Mesenchymal stem cell (in vitro differentiated cells and primary cell): ENCODE measurements at regions not wholly inside any gene's neighbourhood (a gene's known extent, or its start where the extent isn't known, plus 50 kb on each side); places are given as distances from the start of the nearest gene placed in this dataset.

Experiments
- DNase-seq: peaks from one replicate; pipeline ENCODE4 v3.0.0-alpha.2; 2013
- H2AFZ ChIP-seq: one replicate; pipeline ENCODE4 v1.6.1; 2013; ENCODE audit warnings: low read depth, mild to moderate bottlenecking, control low read depth, inconsistent platforms, low read length, moderate library complexity
- H2AK5ac ChIP-seq: 2 replicates; pipeline ENCODE4 v1.6.1; 2013; ENCODE audit warnings: low read length, moderate library complexity, mild to moderate bottlenecking, inconsistent platforms; ENCODE audit not compliant: severe bottlenecking
- H2BK120ac ChIP-seq: one replicate; pipeline ENCODE4 v1.6.1; 2013; ENCODE audit warnings: low read depth, mild to moderate bottlenecking, inconsistent platforms, low read length, moderate library complexity
- H2BK12ac ChIP-seq, 2 experiments: one replicate each; pipeline ENCODE4 v1.6.1; 2013; ENCODE audit warnings: inconsistent platforms in 2 of 2, low read length in 2 of 2, mild to moderate bottlenecking in 2 of 2, moderate library complexity in 2 of 2, control low read depth in 1 of 2
- H2BK15ac ChIP-seq: one replicate; pipeline ENCODE4 v1.6.1; 2013; ENCODE audit warnings: mild to moderate bottlenecking, low read depth, inconsistent platforms; ENCODE audit not compliant: poor library complexity, severe bottlenecking
- H2BK5ac ChIP-seq: 2 replicates; pipeline ENCODE4 v1.6.1; 2013; ENCODE audit warnings: low read depth, mild to moderate bottlenecking, low read length, control low read depth, inconsistent platforms; ENCODE audit not compliant: poor library complexity, severe bottlenecking
- H3K14ac ChIP-seq, 2 experiments: one replicate each; pipeline ENCODE4 v1.6.1; 2013; ENCODE audit warnings: inconsistent platforms in 2 of 2, low read length in 2 of 2, control low read depth in 1 of 2, mild to moderate bottlenecking in 1 of 2, moderate library complexity in 1 of 2
- H3K18ac ChIP-seq, 2 experiments: one replicate each; pipeline ENCODE4 v1.6.1; 2013; ENCODE audit warnings: inconsistent platforms in 2 of 2, low read length in 2 of 2, control low read depth in 1 of 2, low read depth in 1 of 2, mild to moderate bottlenecking in 1 of 2
- H3K23ac ChIP-seq, 2 experiments: one replicate each; pipeline ENCODE4 v1.6.1; 2013; ENCODE audit warnings: inconsistent platforms in 2 of 2, low read length in 2 of 2, mild to moderate bottlenecking in 2 of 2, moderate library complexity in 2 of 2, control low read depth in 1 of 2
- H3K27ac ChIP-seq: 2 replicates; pipeline ENCODE4 v1.5.1; 2013; ENCODE audit warnings: mild to moderate bottlenecking, moderate library complexity, low read length, control low read depth, inconsistent platforms; ENCODE audit not compliant: poor library complexity, severe bottlenecking
- H3K27me3 ChIP-seq, 2 experiments: 2 replicates each; pipeline versions ENCODE4 v1.6.1 to v1.7.0; 2013; ENCODE audit warnings: low read length in 2 of 2, mild to moderate bottlenecking in 2 of 2, moderate library complexity in 2 of 2, control low read depth in 1 of 2, inconsistent platforms in 1 of 2; ENCODE audit not compliant: control insufficient read depth in 1 of 2, insufficient read depth in 1 of 2
- H3K36me3 ChIP-seq, 2 experiments: 2 replicates each; pipeline versions ENCODE4 v1.6.1 to v1.7.0; 2013; ENCODE audit warnings: low read length in 2 of 2, control low read depth in 1 of 2, inconsistent platforms in 1 of 2, low read depth in 1 of 2, mild to moderate bottlenecking in 1 of 2; ENCODE audit not compliant: insufficient read depth in 2 of 2, control insufficient read depth in 1 of 2
- H3K4ac ChIP-seq, 2 experiments: one replicate each; pipeline ENCODE4 v1.6.1; 2013; ENCODE audit warnings: inconsistent platforms in 2 of 2, low read length in 2 of 2, mild to moderate bottlenecking in 2 of 2, moderate library complexity in 2 of 2, control low read depth in 1 of 2, low read depth in 1 of 2
- H3K4me1 ChIP-seq: 2 replicates; pipeline ENCODE4 v1.6.1; 2013; ENCODE audit warnings: low read depth, low read length, control low read depth; ENCODE audit not compliant: control insufficient read depth, insufficient read depth
- H3K4me2 ChIP-seq: 2 replicates; pipeline ENCODE4 v1.6.1; 2013; ENCODE audit warnings: low read length, mild to moderate bottlenecking, inconsistent platforms; ENCODE audit not compliant: poor library complexity, severe bottlenecking
- H3K4me3 ChIP-seq, 2 experiments: 2 replicates each; pipeline versions ENCODE4 v1.5.1 to v1.7.0; 2013; ENCODE audit warnings: low read length in 2 of 2, mild to moderate bottlenecking in 2 of 2, control low read depth in 1 of 2, low read depth in 1 of 2; ENCODE audit not compliant: insufficient read depth in 1 of 2
- H3K79me1 ChIP-seq: replicated peaks from 2 replicates; pipeline ENCODE4 v1.6.1; 2013; ENCODE audit warnings: mild to moderate bottlenecking, control low read depth, low read length, inconsistent platforms; ENCODE audit not compliant: poor library complexity, severe bottlenecking
- H3K9ac ChIP-seq: 2 replicates; pipeline ENCODE4 v1.7.0; 2013; ENCODE audit warnings: mild to moderate bottlenecking, low read length, moderate library complexity
- H3K9me3 ChIP-seq: 2 replicates; pipeline ENCODE4 v1.7.0; 2013; ENCODE audit warnings: mild to moderate bottlenecking, low read length; ENCODE audit not compliant: control insufficient read depth
- H4K8ac ChIP-seq: one replicate; pipeline ENCODE4 v1.6.1; 2013; ENCODE audit warnings: inconsistent platforms, mild to moderate bottlenecking, low read length, moderate library complexity
- H4K91ac ChIP-seq: one replicate; pipeline ENCODE4 v1.6.1; 2013; ENCODE audit warnings: mild to moderate bottlenecking, low read length, inconsistent platforms
- WGBS: methylation state at CpG from one replicate; pipeline ENCODE4 v1.1.7; 2013; ENCODE audit warnings: mixed read lengths; 5-methylcytosine and 5-hydroxymethylcytosine counted together

DNA sequence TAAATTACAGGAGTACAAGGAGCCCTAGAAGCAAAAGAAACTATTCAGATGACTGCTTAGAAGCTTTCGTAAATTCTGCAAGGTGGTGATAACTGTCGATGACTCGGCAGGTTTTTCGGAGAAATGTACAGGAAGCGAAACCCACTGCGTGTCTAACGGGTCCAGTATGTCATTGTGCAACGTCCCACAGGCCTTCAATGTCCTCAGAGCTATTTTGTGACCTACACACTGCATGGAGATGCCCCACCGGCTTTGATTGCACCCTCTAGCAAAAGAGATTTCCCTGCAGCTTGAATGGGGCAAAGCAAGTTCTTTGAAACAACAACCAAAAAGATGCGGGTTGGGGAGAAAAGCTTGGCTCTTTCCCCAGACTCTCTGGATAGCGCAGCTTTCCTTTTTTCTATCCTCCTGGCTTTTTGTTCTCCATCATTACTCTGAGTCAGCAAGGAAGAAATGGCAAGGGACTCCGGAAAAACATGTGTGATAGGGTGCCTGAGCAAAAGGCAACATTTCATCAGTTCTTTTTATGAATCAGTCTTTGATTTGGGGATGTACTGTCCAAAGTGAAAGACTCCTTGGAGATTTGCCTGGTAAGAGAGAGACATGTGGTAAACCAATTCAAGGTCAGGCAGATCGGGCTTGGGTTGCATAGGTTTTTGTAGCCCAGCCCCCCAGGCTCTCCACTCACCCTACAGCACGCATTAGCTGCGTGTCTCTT is 112.0 kb upstream of the TBL1X start:
- 52% methylated on average over 14 of the region's 15 CpGs for WGBS
- Histone ChIP-seq H4K91ac (no peak overlapping the region), H2BK120ac (no peak overlapping the region), H3K27me3 (no peaks in the 10 kb centered on the region), H2BK5ac (no peak overlapping the region), H2BK15ac (no peak overlapping the region), H3K23ac (no peak overlapping the region), H3K9ac (peak overlapping the region; percentile 56), H2BK12ac (no peak overlapping the region), H3K36me3 (no peaks in the 10 kb centered on the region), H3K4me2 (no peak overlapping the region), H3K4me3 (peak overlapping the region in 1 of 2 experiments; percentile 51), H3K9me3 (no peaks in the 10 kb centered on the region), H3K79me1 (no peaks in the 10 kb centered on the region), H4K8ac (no peak overlapping the region), H2AFZ (no peak overlapping the region), H3K4ac (no peak overlapping the region), H3K14ac (no peak overlapping the region), H3K27ac (no peak overlapping the region), H3K18ac (no peak overlapping the region), H2AK5ac (no peak overlapping the region), H3K4me1 (peaks cover 5% of the 10 kb centered on the region)
- peak; percentile 53 for DNase-seq

DNA sequence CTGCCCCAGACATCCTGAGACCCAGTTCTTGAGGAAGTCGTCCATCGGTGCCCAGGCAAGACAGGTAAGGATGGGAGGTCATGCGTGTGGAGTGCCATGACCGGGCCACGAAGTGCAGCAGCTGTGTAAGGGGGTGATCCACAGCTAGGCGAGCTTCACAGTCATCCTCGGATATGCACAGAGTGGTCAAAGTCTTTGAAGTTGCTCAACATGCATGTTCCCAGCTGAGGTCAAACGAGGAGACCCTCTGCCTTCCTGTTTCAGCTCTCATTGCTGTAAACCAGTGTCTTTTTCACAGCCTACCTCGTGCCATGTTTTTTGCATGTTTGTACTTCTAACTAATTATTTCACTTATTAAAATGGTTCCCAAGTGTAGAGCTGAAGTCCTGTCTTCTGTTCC is 109.9 kb upstream of the TBL1X start:
- Histone ChIP-seq H3K27me3 (no peaks in the 10 kb centered on the region), H3K18ac (no peak overlapping the region), H2BK15ac (no peak overlapping the region), H2AK5ac (no peak overlapping the region), H3K36me3 (no peaks in the 10 kb centered on the region), H3K9me3 (no peaks in the 10 kb centered on the region), H3K27ac (no peak overlapping the region), H3K23ac (no peak overlapping the region), H2BK5ac (no peak overlapping the region), H3K4ac (no peak overlapping the region), H3K4me3 (no peak overlapping the region), H3K4me1 (peaks cover 2% of the 10 kb centered on the region), H4K8ac (no peak overlapping the region), H3K79me1 (no peaks in the 10 kb centered on the region), H4K91ac (no peak overlapping the region), H2BK12ac (no peak overlapping the region), H3K4me2 (no peak overlapping the region), H2AFZ (no peak overlapping the region), H3K9ac (no peak overlapping the region), H3K14ac (no peak overlapping the region), H2BK120ac (no peak overlapping the region)
- DNase-seq, result no peak
- WGBS, result 95% methylated on average over 9 of the region's 9 CpGs

GRCh38 chrX:9355739-9356138 is 109.1 kb upstream of the TBL1X start:
- no peak overlapping the region for H3K9ac ChIP-seq

GRCh38 chrX:9356846-9357245 is 108.0 kb upstream of the TBL1X start:
- Histone ChIP-seq H2BK15ac (no peak overlapping the region), H3K27ac (no peak overlapping the region), H2BK120ac (no peak overlapping the region), H3K4ac (no peak overlapping the region), H3K9me3 (no peaks in the 10 kb centered on the region), H3K79me1 (no peaks in the 10 kb centered on the region), H3K36me3 (no peaks in the 10 kb centered on the region), H3K14ac (no peak overlapping the region), H2BK12ac (no peak overlapping the region), H3K23ac (no peak overlapping the region), H2AFZ (no peak overlapping the region), H3K9ac (no peak overlapping the region), H3K4me2 (no peak overlapping the region), H3K4me3 (no peak overlapping the region), H4K91ac (no peak overlapping the region), H4K8ac (no peak overlapping the region), H3K4me1 (peaks cover under 1% of the 10 kb centered on the region), H2AK5ac (no peak overlapping the region), H3K18ac (no peak overlapping the region), H2BK5ac (no peak overlapping the region), H3K27me3 (no peaks in the 10 kb centered on the region)
- WGBS, result 73% methylated on average over 4 of the region's 5 CpGs
- DNase-seq, result peak; percentile 10

More at GRCh38 chrX:9355739-9356138, 109.1 kb upstream of the TBL1X start:
- Histone ChIP-seq H2BK12ac (no peak overlapping the region), H2BK5ac (no peak overlapping the region), H3K4me3 (no peak overlapping the region), H3K4ac (no peak overlapping the region), H3K4me2 (no peak overlapping the region), H3K27ac (no peak overlapping the region), H2AK5ac (no peak overlapping the region), H3K4me1 (peaks cover 2% of the 10 kb centered on the region), H2BK120ac (no peak overlapping the region), H3K18ac (no peak overlapping the region), H3K79me1 (no peaks in the 10 kb centered on the region), H3K27me3 (no peaks in the 10 kb centered on the region), H3K23ac (no peak overlapping the region), H3K9me3 (no peaks in the 10 kb centered on the region), H3K14ac (no peak overlapping the region), H4K8ac (no peak overlapping the region), H2AFZ (no peak overlapping the region), H4K91ac (no peak overlapping the region), H3K36me3 (no peaks in the 10 kb centered on the region), H2BK15ac (no peak overlapping the region)
- DNase-seq, result no peak
- WGBS, result 91% methylated on average over 6 of the region's 9 CpGs
